GM19468 (cell line): ENCODE measurements at regions not wholly inside any gene's neighbourhood (a gene's known extent, or its start where the extent isn't known, plus 50 kb on each side); places are given as distances from the start of the nearest gene placed in this dataset.
"Not testable (repeated sequence)": the region's sequence is repeated elsewhere in the genome, so short reads cannot be mapped to it uniquely, and the experiment has no call there.

Experiments
- ATAC-seq: cut with Tn5 transposase; IDR thresholded peaks from one replicate; pipeline ENCODE4 v1.9.1; 2021; ENCODE audit warnings: mild to moderate bottlenecking, moderate library complexity, moderate number of reproducible peaks; ENCODE audit not compliant: unreplicated experiment; ENCODE audit errors: extremely low read depth

DNA sequence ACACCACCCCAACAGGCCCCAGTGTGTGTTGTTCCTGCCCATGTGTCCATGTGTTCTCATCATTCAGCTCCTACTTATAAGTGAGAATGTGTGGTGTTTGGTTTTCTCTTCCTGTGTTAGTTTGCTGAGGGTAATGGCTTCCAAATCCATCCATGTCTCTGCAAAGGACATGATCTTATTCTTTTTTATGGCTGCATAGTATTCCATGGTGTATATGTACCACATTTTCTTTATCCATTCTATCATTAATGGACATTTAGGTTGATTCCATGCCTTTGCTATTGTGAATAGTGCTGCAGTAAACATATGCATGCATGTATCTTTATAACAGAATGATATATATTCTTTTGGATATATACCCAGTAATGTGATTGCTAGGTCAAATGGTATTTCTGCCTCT, 222.9 kb upstream of the ELL2 start:
- not testable (repeated sequence) for ATAC-seq

GRCh38 chr5:96180684-96181435, 219.2 kb upstream of the ELL2 start:
- no peak for ATAC-seq

DNA sequence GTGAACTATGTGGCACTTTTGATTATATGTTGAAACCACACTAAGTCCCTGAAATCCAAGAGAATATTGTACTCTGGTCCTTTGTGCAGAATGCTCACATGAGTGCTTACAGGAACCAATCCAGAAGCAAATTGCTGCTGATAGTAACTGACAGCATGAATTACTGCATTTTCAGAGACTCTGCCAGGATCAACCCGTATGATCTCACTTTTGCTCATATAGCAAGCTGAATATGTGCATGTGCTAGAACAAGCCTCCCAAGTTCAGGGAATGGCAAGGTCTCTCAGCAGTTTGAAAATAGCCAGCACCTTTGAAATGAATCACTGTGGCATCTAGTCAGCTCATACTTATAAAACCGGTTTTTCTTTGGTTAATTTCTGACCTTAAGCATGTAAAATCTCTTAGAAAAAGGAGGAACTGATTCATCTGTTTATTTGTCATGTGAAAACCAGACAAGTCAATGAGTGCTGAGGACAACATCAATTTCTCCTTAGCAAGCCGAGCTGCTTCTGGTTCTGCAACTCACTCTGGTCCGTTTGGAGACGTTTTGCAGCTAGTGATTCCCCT, 215.7 kb upstream of the ELL2 start:
- peak; percentile 62 for ATAC-seq

DNA sequence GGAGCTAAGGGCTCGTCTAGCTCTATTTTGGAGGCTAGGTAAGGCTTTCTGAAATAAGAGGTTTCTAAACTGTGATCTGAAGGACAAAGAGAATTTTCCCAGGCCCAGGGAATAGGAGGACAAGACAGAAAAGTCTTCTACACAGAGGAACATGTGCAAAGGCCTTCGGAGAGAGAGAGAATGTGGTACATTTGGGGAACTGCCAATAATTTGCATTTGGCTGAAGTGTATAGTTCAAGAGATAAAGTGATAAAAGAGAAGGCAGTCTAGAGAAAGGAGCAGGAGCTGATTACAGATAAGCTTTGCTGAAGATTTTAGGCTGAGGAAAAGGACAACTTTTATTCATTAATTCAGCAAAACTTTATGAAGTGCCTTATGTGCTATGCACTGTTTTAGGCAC, 214.4 kb upstream of the ELL2 start:
- no peak for ATAC-seq

GRCh38 chr5:96175090-96175489, 213.4 kb upstream of the ELL2 start:
- ATAC-seq = peak; percentile 47

DNA sequence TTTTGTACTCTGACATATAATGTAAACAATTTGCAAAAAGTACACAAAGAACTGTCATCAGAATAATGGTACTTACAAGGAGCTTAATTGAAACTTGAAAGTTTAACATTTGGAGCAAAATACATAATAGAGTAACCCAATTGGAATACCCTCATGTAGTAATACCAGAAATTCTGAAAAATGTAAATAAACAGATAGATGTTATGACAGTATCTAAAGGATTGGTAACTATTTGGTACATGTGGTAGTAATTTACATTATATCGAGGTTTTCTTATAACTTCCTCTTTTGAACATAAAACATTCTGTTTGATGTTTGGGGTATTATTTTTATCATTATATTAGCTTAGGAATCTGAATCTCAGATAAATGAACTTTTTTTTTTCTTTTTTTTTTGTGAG, 211.7 kb upstream of the ELL2 start:
- no peak for ATAC-seq

GRCh38 chr5:96172436-96172835, 210.8 kb upstream of the ELL2 start:
- ATAC-seq = no peak

- ATAC-seq = not testable (repeated sequence)
These were observed 210.3 kb upstream of the ELL2 start for GRCh38 chr5:96171973-96172372.

DNA sequence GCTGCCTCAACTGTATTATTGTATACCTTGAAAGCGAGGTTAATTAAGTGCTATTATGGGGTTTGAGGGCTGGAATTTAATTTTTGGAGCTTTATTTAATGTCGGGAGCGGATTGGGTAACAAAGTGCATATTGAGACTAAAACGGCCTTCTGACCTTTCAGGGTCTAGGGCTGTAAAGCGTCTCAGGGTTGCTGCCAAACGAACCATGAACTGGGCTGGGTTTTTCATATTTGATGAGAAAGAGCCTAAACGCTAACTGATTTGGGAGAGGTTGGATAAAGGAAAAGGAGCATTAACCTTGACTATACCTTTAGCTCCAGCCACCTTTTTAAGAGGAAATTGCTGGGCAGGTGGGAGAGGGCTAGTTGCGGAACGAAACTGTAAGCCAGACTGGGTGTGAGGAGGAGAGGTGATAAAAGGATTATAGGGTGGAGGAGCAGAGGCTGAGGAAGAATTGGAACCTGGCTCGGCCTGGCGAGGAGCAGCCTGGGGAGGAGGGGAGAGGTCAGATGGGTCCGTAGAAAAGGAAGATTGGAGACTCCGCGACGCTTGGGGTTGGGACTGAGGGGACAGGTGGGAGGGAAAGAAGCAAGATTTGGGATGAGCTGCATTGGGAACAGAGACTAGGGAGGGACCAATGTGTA, 209.0 kb upstream of the ELL2 start:
- not testable (repeated sequence) for ATAC-seq

DNA sequence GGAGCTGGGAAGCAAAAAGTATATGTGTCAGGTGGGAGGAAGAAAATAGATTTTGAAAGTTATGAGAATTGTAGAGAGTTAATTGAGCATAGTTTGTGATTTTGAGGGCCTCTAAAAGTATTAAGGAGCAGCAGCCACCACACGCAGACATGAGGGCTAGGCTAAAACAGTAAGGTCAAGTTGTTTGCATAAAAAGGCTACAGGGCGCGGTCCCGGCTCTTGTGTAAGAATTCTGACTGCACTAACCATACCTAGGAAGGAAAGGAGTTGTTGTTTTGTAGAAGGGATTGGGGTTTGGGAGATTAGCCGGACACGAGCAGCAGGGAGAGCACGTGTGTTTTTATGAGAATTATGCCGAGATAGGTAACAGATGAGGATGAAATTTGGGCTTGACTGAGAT, 207.2 kb upstream of the ELL2 start:
- ATAC-seq = not testable (repeated sequence)

DNA sequence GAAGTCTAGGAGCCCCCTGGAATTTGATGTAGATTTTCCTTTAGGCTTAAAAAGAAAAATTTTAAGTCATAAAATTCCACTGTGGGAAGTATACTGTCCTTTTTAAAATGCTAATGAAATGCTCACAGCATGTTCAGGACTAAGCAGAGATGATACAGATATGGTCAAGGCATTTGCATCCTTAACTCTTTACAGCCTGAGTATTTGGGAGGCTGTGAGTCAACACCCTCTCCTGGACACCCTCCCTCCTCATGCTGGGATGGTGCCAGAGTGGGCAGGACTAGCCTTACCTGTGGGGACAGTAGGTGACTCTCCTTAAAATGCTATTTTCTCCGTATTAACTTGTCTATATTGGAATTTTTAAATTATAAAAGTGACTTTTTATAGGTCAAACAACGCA, 197.4 kb upstream of the ELL2 start:
- ATAC-seq = no peak

- ATAC-seq = no peak
These were observed 196.2 kb upstream of the ELL2 start for GRCh38 chr5:96157841-96158291.

DNA sequence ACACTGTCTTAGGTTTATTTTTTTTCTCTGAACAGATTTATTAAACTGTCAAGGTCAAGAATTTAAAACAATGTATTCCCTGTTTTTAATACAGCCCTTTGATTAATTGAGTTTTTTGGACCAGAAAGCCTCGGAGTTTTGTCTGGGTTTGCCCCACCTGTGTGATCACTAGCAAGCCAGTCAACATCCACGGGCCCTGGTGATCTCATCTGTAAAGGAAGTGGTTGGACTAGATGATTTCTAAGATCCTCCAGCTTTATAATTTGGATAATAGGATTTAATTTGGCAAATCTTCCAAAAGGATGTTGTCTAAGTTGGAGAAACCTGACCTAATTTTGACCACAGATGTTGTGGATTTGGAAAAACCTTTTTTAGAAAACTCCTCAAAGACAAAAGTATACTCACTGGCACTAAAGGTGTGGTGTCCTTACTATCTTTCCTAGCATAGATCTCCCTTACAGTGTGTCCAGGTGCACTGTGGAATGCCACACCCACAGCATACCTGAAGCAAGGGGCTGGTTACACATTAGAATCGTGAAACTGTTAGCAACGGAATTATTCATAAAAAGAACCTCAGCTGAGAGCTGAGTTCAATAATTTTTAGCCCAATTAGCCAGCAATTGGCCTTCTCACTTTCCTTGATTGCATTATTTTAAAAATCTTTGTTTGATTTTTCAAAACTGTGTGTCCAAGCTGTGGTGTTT, 195.6 kb upstream of the ELL2 start:
- no peak for ATAC-seq

DNA sequence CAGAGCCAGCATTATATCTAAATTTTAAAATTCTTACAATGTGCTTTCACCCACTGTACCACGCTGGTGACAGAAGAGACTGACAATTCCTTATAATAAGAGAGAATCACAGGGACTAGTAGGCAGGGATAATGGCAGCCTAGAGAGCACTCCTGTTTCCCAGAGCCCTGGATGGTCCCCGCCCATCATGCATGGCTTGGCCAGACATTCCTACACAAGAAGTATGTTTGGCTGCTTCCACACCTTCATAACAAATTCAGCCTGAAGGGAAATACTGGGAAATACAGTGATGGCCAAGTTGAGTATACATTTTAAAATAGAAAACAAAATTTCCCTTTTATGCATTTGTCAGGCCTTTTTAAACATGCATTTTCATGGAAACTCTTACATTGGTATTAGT, 193.5 kb upstream of the ELL2 start:
- no peak for ATAC-seq

GRCh38 chr5:96151891-96152290, 190.2 kb upstream of the ELL2 start:
- ATAC-seq = no peak

DNA sequence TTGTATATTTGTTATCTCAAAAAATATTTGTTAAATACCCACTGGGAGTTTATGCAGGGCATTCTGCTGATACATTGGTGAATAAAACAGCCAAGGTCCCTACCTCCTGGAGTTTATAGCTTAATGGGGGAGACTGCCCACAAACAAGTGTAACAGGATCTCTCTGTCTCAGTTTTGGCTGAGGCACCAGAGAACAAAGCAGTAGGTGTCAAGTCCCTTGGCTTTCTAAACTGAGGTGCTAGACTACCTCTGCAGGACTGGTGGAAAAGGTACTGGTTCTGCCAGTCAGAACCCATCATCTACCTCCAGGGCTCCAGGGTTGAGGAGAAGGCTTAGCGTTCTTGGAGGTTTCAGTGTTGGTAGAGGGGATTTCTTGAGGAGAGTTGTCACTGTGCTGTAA, 188.4 kb upstream of the ELL2 start:
- no peak for ATAC-seq

DNA sequence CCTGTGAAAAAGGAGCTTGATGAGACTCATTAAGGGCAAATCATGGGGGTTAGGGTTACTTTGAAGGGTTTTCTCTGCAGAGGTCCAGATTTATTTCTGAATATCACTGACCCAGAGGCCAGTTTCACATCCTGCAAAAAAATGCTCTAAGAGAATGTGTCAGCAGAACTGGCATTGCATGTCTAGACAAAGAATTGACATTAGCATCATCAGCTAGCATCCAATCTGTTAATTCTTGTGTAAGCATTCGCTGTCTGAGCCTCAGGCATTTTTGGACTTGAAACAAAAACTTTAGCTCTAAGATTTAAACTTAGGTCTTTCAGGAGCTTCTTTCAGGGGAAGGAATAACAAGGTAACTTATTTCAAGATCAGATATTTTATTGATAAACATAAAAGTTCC, 187.9 kb upstream of the ELL2 start:
- no peak for ATAC-seq

DNA sequence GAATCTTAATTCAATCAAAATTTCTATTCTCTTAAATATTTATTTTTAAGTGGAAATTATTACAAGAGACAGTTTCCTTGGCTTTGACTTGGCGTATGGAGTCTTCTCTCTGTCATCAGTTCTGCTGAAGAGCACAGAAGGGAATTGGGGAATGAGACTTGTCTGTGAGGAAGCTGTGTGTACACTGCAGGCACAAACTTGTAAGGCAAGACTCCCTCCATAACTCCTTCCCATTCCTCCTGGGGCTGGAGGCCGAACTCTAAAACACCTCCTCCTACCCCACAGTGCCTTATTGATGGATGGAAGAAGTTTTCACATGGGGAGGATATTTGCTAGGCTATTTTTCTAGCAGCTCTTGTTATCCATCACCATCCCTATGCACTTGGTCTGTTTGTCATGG, 187.4 kb upstream of the ELL2 start:
- no peak for ATAC-seq

GRCh38 chr5:96148376-96148775, 186.7 kb upstream of the ELL2 start:
- ATAC-seq = no peak

DNA sequence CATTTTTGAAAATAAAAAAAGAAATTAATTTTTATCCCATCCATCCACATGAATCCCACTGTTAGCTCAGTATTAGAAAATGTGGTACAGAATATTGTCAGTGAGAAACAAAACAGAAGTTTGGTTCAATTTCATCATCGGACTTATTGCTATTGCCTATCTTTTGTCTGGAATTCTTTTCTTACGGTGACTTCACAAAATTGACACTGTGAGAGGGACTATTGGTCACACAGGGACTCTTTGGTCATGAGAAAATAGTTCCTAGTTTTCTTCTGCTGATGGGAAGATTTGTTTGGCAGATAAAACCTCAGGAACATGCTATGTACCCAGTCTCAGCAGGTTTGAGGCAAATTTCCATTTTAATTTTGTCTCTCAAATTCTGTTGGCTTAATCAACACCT, 186.2 kb upstream of the ELL2 start:
- ATAC-seq = no peak

DNA sequence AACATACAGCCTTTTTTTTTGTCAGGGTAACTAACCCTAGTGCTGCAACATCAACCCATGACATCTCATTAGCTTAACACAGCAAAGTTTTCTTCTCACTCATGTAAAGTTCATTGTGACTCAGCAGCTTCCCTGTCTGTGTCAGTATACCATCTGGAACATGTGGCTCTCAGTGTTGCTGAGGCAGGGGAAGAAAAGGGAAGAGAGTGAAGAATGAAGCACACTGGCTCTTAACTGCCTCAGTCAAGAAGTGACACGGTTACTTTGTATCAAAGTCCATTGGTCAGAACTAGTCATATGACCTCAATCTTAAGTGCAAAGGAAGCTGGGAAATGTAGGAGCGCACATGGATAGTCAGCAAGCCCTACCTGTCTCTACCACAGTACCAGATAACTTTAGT, 185.0 kb upstream of the ELL2 start:
- no peak for ATAC-seq
